HG03457 (cell line): ENCODE measurements at regions not wholly inside any gene's neighbourhood (a gene's known extent, or its start where the extent isn't known, plus 50 kb on each side); places are given as distances from the start of the nearest gene placed in this dataset.
"Not testable (repeated sequence)": the region's sequence is repeated elsewhere in the genome, so short reads cannot be mapped to it uniquely, and the experiment has no call there.

ENCODE experiments used
- ATAC-seq: cut with Tn5 transposase; IDR thresholded peaks from one replicate; pipeline ENCODE4 v1.9.1; 2021; ENCODE audit warnings: moderate number of reproducible peaks; ENCODE audit not compliant: unreplicated experiment

DNA sequence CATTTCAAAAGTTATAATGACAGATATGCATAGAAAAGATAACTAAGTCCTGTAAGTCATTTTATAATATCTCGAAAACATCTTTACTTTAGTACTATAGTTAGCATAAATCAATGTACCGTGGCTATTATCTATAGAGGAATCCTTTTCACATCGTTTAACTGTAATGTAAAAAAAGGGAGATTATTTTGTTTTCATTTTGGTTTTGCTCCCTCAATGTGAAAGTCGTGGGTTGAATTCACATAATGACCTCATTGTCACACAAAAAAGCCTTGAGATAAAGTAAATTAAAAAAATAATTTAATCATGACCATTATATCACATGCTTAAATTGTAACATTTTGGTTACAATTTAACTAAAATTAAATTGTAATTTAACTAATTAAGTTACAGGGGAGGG, 560.5 kb upstream of the POT1 start:
- ATAC-seq = no peak

DNA sequence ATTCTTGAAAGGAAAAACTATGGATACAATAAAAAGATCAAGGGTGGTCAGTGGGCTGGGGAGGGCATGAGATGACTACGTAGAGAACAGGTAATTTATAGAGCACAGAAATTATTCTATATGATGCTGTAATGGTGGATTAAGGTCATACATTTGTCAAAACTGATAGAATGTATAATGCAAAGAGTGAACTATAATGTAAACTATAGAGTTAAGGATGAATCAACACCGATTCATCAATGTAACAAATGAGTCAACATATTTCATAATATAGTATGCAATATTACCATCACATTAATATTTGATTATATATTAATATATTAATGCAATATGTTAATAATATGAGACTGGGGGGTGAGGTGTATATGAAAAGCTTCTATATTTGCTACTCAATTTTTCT, 555.6 kb upstream of the POT1 start:
- ATAC-seq = no peak

DNA sequence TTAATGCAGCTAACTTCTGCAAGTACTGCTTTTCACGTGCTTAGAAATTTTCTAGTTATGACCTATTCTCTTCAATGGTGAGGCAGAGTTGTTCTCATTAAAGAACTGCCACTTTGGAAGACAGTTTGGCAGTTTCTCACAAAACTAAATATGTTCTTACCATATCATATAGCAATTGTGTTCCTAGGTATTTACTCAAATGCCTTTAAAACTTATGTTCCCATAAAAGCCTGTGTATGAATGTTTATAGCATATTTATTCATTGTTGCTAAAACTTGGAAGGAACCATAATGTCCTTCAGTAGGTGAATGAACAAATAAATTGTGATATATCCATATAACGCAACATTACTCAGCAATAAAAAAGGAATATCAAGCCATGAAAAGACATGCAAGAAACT, 555.1 kb upstream of the POT1 start:
- ATAC-seq = no peak

DNA sequence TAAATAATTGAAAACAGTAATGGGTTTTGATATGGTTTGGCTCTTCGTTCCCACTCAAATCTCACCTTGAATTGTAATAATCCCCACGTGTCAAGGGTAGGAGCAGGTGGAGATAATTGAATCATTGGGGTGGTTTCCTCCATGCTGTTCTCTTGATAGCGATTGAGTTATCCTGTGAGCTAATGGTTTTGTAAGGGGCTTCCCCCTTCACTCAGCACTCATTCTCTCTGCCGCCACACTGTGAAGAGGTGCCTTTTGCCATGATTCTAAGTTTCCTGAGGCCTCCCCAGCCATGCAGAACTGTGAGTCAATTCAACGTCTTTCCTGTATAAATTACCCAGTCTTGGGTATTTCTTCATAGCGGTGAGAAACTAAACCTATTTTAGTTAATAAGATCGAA, 551.7 kb upstream of the POT1 start:
- ATAC-seq = no peak

DNA sequence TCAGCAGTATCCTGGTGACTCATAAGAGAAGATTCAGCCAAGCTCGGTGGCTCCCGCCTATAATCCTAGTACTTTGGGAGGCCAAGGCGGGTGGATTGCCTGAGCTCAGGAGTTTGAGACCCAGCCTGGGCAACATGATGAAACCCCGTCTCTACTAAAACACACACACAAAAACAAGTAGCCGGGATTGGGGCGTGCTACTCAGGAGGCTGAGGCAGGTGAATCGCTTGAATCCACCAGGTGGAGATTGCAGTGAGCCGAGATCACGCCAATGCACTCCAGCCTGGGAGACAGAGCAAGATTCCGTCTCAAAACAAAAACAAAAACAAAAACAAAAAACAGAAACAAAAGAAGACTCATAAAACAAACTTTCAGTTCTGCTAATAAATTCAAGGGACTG, 551.1 kb upstream of the POT1 start:
- ATAC-seq = no peak

DNA sequence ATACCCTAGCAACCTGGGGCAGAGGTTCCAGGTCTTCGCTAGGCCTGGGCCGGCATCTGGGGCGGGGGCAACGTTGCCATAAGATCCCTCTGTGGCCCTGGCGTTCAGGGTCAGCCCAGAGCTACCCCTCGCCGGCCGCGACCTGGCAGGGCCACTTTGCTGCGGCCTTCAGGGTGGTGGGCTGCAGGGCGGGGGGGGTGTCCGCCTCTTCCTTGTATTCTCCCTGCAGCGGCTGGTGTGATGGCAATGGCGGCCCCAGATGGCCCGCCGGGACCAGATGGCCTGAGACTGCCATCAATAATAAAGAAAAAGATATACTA, 539.2 kb upstream of the POT1 start:
- ATAC-seq = no peak

DNA sequence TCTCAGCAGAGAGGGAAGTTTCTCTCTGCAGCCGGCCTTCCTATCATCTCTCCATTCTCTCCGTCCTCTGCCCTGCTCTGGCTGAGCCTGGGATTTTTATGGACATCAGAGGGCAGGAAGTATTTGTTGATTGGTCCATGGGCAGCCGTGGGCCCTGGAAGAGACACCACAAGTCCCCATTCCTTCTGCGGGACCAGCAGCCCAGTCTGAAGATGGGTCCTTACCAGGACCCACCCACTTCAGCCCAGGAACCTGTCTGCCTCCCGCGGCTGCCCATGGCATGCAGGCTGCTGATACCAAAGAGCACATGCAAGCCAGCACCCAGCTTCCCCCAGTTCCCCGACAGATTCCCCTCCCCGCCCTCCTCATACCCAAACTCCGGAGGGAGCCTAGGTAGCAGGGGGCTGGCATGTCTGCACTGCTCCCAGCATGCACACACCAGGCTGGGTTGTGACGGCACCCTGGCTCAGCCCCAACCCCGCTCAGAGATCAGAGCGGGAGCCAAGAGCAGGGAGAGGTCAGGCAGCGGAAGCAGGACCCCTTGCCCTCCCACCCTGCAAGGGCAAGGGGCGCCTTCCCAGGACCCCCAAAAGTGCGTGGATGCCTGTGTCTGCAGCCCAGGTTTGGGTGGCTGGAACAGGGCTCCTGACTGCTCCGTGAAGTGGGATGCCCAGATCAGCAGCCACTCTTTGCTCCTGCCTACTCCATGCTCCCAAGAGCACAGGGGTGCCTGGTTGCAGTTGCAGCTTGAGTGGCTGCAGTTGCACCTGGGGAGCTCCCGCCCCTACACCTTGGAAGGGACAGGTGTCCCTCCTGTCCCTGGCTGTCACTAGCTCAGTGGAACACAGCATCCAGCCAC, 538.6 kb upstream of the POT1 start:
- no peak for ATAC-seq

DNA sequence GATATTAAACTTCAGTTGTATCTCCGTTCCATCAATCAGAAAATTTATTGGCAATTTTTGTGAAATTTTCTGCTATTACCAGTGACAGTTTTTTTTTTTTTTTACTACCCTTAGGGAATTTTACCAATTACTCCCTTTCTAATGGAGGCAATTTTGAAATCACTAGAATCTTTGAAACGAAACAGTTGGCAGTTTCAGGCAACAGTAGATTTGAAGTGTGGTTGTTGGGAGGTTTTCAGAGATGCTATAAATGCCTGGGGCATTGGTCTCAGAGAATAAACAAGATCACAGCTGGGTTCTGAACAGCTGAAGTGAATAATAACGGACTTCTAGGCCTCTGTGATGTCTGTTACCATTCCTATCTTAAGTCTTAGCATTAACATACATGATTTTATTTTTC, 535.9 kb upstream of the POT1 start:
- ATAC-seq = no peak

DNA sequence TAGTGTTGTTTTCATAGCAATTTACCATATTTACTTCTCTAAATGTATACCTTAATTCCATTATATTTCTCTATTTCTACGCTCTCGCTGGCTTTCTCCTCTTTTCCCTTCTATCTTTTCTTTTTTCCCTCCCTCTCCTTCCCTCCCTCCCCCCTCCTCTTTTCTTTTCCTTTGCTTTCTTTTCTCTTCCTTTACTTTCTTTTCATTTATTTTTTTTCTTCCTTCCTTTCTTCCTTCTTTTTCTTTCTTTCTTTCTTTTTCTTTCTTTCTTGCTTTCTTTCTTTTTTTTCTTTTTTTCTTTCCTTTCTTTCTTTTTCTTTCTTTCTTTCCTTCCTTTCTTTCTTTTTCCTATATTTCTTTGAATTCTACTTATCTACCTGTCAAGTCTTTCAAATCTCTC, 533.0 kb upstream of the POT1 start:
- ATAC-seq = no peak

DNA sequence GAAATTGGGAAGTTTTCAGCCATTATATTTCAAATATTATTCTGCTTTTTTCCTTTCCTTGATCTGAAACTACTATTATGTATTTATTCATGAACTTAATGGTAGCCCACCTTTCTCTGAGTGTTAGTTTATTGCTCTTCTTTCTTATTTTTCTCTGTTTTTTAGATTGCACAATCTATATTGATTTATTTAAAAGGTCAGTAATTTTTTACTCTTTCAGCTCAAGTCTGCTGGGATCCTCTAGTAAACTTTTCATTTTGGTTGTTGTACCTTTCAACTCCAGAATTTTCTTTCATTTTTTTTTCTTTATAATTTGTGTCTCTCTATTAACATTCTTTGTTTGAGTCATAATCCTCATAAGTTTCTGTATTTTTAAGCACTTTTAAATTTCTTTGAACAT, 529.4 kb upstream of the POT1 start:
- ATAC-seq = no peak

DNA sequence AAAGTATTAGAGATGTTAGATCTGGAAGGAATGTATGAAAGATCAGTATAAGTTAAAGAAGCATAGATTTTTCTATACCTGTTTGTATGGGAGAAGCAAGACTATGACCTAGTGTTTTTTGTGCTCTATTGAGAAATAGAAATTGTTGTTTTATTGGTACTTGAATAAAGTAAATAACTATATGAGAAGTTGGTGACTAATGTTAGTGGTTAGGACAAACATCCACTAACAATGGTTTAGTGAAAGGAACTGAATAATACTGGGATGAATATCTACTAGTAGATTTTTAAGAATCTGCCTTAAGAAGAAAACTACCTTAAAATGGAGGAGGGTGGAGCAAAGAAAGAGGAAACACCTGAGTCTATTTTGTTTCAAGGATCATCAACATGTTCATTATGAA, 521.1 kb upstream of the POT1 start:
- no peak for ATAC-seq

DNA sequence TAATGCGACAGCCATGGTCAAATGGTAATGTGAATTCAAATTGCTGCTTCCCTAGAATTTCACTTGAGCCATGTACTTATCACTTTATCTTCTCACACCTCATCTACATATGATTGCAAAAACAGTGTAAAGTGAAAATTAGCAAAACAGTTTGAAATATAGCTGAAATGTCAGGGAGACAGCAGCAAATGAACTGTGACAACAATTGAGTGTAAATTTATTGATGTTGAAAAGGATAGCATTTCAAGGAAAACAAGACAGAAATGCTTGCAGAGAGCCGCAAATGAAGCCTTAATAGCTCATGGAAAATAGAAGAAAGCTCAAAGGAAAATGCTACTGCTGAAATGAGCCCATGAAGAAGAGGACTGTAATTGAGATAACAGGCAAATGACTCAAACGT, 516.2 kb upstream of the POT1 start:
- ATAC-seq = no peak

DNA sequence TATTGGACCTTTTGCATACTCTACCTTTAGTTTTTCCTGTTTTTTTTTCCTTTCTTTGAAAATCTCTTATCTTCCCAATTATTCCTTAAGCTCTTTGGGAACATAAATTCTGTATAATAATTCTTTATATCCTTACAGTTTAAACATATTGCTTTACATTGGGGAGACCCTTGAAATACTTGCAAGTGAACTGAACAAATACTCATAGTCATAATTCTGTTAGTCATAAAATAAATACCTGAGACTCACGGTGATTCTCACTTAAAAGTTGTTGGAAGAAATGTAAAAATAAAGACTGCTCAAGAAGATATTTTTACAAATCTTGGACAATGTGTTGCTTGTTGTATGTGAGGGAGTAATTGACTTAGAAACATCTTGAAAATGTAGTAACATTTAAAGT, 515.2 kb upstream of the POT1 start:
- ATAC-seq = no peak

DNA sequence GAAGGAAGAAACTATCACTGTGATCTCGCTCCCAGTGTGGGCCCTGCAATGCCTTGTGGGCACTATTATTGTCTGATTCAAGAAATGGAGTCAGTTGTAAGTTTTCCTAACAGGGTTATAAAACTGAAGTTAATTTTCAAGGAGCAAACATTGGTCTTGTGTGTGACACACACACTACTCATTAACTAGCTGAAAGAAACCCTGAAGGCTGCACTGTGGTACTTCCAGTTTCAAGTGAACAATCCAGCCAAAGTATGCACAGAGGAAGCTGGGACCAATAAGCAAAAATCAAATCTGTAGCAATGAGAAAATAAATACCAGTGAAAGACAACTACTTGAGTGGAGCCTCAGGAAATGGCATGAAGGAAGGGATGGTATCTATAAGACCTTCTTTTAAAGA, 506.6 kb upstream of the POT1 start:
- no peak for ATAC-seq

DNA sequence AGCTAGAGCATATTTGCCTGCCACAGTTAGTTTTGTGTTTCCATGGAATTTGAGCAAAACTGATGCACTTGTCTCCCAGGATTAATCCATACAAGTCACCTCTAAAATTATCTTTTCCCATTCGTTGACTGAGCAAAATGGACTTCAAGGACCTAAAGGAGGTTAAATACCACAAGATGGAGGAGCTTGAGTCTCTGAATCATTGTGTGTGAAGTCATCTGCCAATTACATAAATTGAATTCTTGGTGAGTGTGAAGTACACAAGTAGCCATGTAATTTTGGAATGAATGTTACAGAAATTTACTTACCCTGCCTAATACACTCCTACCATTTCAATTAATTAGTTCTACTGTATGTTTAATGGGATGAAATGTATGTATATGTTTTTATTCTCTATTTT, 501.7 kb upstream of the POT1 start:
- ATAC-seq = no peak

DNA sequence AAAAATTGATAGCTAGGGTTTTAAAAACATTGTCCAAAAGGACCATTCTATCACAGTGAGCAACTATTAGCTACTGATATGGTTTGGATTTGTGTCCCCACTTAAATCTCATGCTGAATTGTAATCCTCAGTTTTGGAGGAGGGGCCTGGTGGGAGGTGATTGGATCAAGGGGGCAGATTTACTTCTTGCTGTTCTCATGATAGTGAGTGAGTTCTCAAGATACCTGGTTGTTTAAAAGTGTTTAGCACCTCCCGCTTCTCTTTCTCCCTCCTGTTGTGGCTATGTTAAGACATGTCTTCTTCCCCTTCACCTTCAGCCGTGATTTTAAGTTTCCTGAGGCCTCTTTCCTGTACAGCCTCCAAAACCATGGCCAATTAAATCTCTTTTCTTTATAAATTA, 500.4 kb upstream of the POT1 start:
- no peak for ATAC-seq

DNA sequence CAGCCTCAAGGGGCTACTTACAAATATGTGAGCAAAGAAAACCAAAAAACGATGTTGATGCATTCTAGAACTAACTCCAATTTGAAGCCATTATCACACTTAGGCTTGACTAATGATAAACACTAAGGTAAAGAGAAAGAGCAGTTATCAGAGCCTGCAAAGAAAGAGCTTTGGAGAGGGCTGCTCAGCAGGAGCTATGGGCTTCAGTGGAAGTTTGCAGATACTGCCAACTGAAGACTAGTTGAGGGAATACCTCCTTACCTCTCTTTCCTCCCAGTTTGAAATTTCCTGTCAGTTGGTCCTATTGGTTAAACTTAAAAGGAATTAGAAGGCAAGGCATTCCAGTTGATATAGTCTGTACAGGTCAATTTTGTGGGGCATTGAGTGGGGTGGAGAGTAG, 498.1 kb upstream of the POT1 start:
- no peak for ATAC-seq

DNA sequence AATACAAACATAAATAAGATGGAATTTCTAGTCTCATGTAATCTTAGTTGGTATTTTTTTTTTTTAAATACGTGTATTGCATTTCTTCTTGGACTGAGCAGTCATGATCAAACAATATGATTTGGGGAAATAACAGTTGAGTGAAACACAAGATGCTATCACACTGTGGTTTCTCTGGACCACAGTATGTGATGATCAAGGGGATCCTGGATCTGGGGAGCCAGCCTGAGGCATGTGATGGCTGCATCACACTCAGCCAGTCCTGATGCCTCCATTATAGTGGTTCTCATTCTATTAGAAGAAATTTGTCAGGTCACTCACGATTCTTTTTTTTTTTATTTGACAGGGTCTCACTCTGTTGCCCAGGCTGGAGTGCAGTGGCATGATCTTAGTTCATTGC, 495.9 kb upstream of the POT1 start:
- ATAC-seq = no peak

DNA sequence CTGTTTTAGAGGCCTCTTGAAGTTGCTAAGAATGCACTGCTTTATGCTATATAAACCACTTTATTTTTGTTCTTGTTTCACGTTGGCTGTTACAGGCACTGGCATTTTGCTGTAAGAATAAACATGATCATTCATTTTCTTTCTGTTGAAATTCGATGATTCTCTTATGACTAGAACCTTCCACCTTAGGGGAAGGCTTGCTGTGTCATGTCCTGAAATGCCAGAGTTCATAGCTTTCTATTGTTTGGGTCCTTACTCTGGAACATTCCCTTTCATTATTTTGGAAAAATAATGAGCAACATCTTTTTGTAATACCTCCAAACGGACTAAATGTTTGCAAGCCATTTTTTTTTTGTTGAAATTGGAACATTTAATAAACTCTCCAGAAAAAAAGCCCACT, 495.1 kb upstream of the POT1 start:
- ATAC-seq = no peak

DNA sequence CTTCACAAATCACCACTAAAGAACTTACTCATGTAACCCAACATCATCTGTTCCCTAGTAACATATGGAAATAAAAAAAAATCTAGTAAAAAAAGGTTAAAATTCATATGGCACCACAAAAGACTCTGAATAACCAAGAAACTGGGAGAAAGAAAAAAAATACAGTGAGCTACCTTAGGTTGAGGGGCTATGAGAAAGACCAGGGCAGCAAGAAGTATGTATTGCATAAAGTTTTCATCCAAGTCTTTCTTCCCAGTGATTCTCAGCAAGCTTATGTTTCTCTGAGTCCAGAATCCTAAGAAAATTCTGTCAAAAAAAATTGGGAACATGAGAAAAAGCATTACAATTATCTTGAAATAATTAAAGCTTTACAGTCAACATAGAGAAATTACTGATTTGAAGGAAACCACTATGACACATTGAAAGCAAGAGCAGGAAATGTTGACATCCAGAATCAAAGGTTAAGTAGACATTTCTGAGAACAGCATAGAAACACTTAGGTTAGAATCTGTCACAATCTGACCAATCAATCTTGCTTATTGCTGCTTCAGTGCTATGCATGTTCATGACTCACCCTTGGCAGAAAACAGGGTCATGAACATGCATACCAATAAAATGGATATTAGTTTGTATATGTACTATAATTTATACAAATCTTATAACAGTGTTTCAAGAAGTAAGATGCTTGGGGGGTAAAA, 494.0 kb upstream of the POT1 start:
- no peak for ATAC-seq

DNA sequence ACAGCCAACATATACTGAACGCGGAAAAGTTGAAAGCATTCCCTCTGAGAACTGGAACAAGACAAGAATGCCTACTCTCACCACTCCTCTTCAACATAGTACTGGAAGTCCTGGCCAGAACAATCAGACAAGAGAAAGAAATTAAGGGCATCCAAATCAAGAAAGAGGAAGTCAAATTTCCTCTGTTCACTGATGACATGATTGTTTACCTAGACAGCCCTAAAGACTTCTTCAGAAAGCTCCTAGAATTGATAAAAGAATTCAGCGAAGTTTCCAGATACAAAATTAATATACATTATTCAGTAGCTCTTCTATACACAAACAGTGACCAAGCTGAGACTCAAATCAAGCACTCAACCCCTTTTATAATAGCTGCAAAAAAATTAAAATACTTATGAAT, 491.8 kb upstream of the POT1 start:
- not testable (repeated sequence) for ATAC-seq

DNA sequence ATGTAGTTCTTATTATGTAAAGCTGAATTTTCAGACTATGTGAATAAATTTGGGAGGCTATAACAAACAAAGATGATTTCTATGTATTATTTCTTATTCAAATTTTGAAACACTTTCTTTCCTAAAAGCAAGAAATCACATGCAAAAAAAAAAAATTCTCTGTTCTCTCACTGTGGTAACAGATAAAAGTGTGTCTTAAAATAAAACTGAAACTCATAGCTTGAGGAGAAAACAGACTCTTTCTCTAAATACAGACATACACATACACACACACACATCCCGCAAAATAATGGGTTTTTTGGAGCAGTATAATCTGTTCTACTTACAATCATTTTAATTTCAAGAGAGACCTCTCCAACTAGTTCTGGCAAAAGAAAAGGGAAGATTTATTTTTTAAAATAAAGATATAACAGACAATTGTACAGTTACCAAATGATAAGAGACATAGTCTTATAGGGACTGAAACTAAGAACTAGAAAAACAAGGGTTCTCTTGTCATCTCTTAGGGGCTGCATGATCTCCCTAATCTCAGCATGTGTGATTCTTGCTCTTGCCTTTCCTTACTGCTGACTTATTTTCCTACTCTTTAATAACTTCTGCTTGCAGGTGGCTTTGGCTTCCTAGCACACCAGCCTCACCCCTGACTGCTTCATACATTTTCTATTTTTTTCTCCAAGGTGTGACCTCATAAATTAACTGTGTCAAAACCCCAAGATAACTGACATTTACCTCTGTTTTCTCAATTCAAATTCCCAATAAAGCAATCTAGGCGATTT, 483.5 kb upstream of the POT1 start:
- no peak for ATAC-seq
